Activated CD8-positive, alpha-beta memory T cell treated with anti-CD3 and anti-CD28 coated beads, Interleukin-2, amount 10 ng/mL, durations not matched to agents 7 days and 5 days (primary cell): ENCODE measurements at regions not wholly inside any gene's neighbourhood (a gene's known extent, or its start where the extent isn't known, plus 50 kb on each side); places are given as distances from the start of the nearest gene placed in this dataset.
"Not testable (repeated sequence)": the region's sequence is repeated elsewhere in the genome, so short reads cannot be mapped to it uniquely, and the experiment has no call there.

ENCODE experiments used
- ATAC-seq: fragments of 150-1000 bp; cut with Tn5 transposase; one replicate; pipeline ENCODE4 v1.10.0; 2021; ENCODE audit warnings: moderate library complexity
- CTCF ChIA-PET: fragments of 350-600 bp; sonication (Branson Sonifier 250); formaldehyde crosslinking; loops from one replicate; lab custom pipeline; 2021; ENCODE audit warnings: antibody characterized with exemption; lab: Charles Lee
- DNase-seq: peaks from one replicate; pipeline ENCODE4 v3.0.0-alpha.2; 2020
- H3K27ac Mint-ChIP-seq: one replicate; pipeline ENCODE4 v1.8.0; 2021; ENCODE audit warnings: mild to moderate bottlenecking, mixed read lengths
- H3K27me3 Mint-ChIP-seq: one replicate; pipeline ENCODE4 v1.8.0; 2021; ENCODE audit warnings: mixed read lengths
- H3K36me3 Mint-ChIP-seq: one replicate; pipeline ENCODE4 v1.8.0; 2021; ENCODE audit warnings: mild to moderate bottlenecking, mixed read lengths
- H3K4me1 Mint-ChIP-seq: one replicate; pipeline ENCODE4 v1.8.0; 2021; ENCODE audit warnings: mixed read lengths
- H3K4me3 Mint-ChIP-seq: one replicate; pipeline ENCODE4 v1.8.0; 2021; ENCODE audit warnings: mild to moderate bottlenecking, moderate library complexity, mixed read lengths
- H3K9me3 Mint-ChIP-seq: one replicate; pipeline ENCODE4 v1.8.0; 2022; ENCODE audit warnings: low read depth, mixed read lengths

- ATAC-seq (no peak), DNase-seq (no peak)
- Mint-ChIP-seq H3K27ac (no peak overlapping the region), H3K36me3 (no peaks in the 10 kb centered on the region), H3K9me3 (peaks cover 5% of the 10 kb centered on the region), H3K4me1 (no peaks in the 10 kb centered on the region), H3K4me3 (no peak overlapping the region), H3K27me3 (no peaks in the 10 kb centered on the region)
- CTCF ChIA-PET: no interaction called here
These were observed 305.5 kb downstream of the FAT4 start for GRCh38 chr4:125620066-125620860.

- no peak for ATAC-seq
- no peaks in the 10 kb centered on the region for H3K4me1 Mint-ChIP-seq
- CTCF ChIA-PET: no interaction called here
- H3K9me3 Mint-ChIP-seq: peaks cover 6% of the 10 kb centered on the region
- H3K4me3 Mint-ChIP-seq: no peak overlapping the region
- H3K27ac Mint-ChIP-seq: no peak overlapping the region
- no peak for DNase-seq
- no peaks in the 10 kb centered on the region for H3K27me3 Mint-ChIP-seq
- H3K36me3 Mint-ChIP-seq: no peaks in the 10 kb centered on the region
These were observed 310.2 kb downstream of the FAT4 start for GRCh38 chr4:125624951-125625350.

GRCh38 chr4:125626946-125627345 is 312.2 kb downstream of the FAT4 start:
- Mint-ChIP-seq H3K4me3 (no peak overlapping the region), H3K27ac (no peak overlapping the region), H3K9me3 (peaks cover 3% of the 10 kb centered on the region), H3K27me3 (no peaks in the 10 kb centered on the region), H3K4me1 (no peaks in the 10 kb centered on the region), H3K36me3 (no peaks in the 10 kb centered on the region)
- ATAC-seq: no peak
- CTCF ChIA-PET: interaction anchor here (0.7 kb wide), 1 partner anchor 23 kb away, joined by 3 read pairs; no protein-coding TSS in a partner anchor
- DNase-seq: no peak

- no peak overlapping the region for H3K27ac Mint-ChIP-seq
- H3K4me3 Mint-ChIP-seq: no peak overlapping the region
- no peaks in the 10 kb centered on the region for H3K4me1 Mint-ChIP-seq
- ATAC-seq: no peak
- no peaks in the 10 kb centered on the region for H3K36me3 Mint-ChIP-seq
- CTCF ChIA-PET: no interaction called here
- DNase-seq: no peak
- no peaks in the 10 kb centered on the region for H3K27me3 Mint-ChIP-seq
- peaks cover 4% of the 10 kb centered on the region for H3K9me3 Mint-ChIP-seq
These were observed 324.4 kb downstream of the FAT4 start for GRCh38 chr4:125639182-125639621.

GRCh38 chr4:125641611-125642010 is 326.9 kb downstream of the FAT4 start:
- no peaks in the 10 kb centered on the region for H3K36me3 Mint-ChIP-seq
- DNase-seq: no peak
- no peak for ATAC-seq
- no peak overlapping the region for H3K4me3 Mint-ChIP-seq
- H3K4me1 Mint-ChIP-seq: no peaks in the 10 kb centered on the region
- H3K27me3 Mint-ChIP-seq: no peaks in the 10 kb centered on the region
- H3K27ac Mint-ChIP-seq: no peak overlapping the region
- CTCF ChIA-PET: no interaction called here
- H3K9me3 Mint-ChIP-seq: peaks cover 4% of the 10 kb centered on the region

- H3K27me3 Mint-ChIP-seq: no peaks in the 10 kb centered on the region
- no peak for ATAC-seq
- H3K27ac Mint-ChIP-seq: no peak overlapping the region
- H3K9me3 Mint-ChIP-seq: peaks cover 4% of the 10 kb centered on the region
- CTCF ChIA-PET: no interaction called here
- no peaks in the 10 kb centered on the region for H3K4me1 Mint-ChIP-seq
- no peak overlapping the region for H3K4me3 Mint-ChIP-seq
- no peaks in the 10 kb centered on the region for H3K36me3 Mint-ChIP-seq
- no peak for DNase-seq
These were observed 327.9 kb downstream of the FAT4 start for GRCh38 chr4:125642645-125643044.

- no peaks in the 10 kb centered on the region for H3K27me3 Mint-ChIP-seq
- H3K4me3 Mint-ChIP-seq: no peak overlapping the region
- H3K36me3 Mint-ChIP-seq: no peaks in the 10 kb centered on the region
- H3K4me1 Mint-ChIP-seq: no peaks in the 10 kb centered on the region
- H3K9me3 Mint-ChIP-seq: peaks cover 3% of the 10 kb centered on the region
- no peak overlapping the region for H3K27ac Mint-ChIP-seq
- CTCF ChIA-PET: no interaction called here
- ATAC-seq: no peak
- no peak for DNase-seq
These were observed 334.7 kb downstream of the FAT4 start for GRCh38 chr4:125649452-125649851.

GRCh38 chr4:125650557-125650956 is 335.8 kb downstream of the FAT4 start:
- ATAC-seq: no peak
- Mint-ChIP-seq H3K9me3 (peaks cover 3% of the 10 kb centered on the region), H3K4me1 (no peaks in the 10 kb centered on the region), H3K4me3 (no peak overlapping the region), H3K27ac (no peak overlapping the region), H3K36me3 (no peaks in the 10 kb centered on the region), H3K27me3 (no peaks in the 10 kb centered on the region)
- CTCF ChIA-PET: interaction anchor here (0.7 kb wide), 1 partner anchor 24 kb away, joined by 3 read pairs; no protein-coding TSS in a partner anchor
- DNase-seq: no peak

GRCh38 chr4:125651707-125652357 is 337.1 kb downstream of the FAT4 start:
- DNase-seq, H3K36me3 Mint-ChIP-seq, CTCF ChIA-PET: not testable (repeated sequence)

GRCh38 chr4:125658773-125659172 is 344.0 kb downstream of the FAT4 start:
- ATAC-seq: no peak
- no peaks in the 10 kb centered on the region for H3K27me3 Mint-ChIP-seq
- no peaks in the 10 kb centered on the region for H3K36me3 Mint-ChIP-seq
- peaks cover 2% of the 10 kb centered on the region for H3K9me3 Mint-ChIP-seq
- DNase-seq: no peak
- H3K4me3 Mint-ChIP-seq: no peak overlapping the region
- no peak overlapping the region for H3K27ac Mint-ChIP-seq
- no peaks in the 10 kb centered on the region for H3K4me1 Mint-ChIP-seq
- CTCF ChIA-PET: no interaction called here

More at GRCh38 chr4:125651707-125652357, 337.1 kb downstream of the FAT4 start:
- not testable (repeated sequence) for H3K4me1 Mint-ChIP-seq, H3K4me3 Mint-ChIP-seq, ATAC-seq, H3K27me3 Mint-ChIP-seq, H3K27ac Mint-ChIP-seq, H3K9me3 Mint-ChIP-seq

GRCh38 chr4:125663896-125664767 is 349.4 kb downstream of the FAT4 start:
- H3K4me3 Mint-ChIP-seq: no peak overlapping the region
- no peak overlapping the region for H3K27ac Mint-ChIP-seq
- H3K4me1 Mint-ChIP-seq: no peaks in the 10 kb centered on the region
- H3K9me3 Mint-ChIP-seq: peaks cover 2% of the 10 kb centered on the region
- no peak for DNase-seq
- H3K36me3 Mint-ChIP-seq: no peaks in the 10 kb centered on the region
- no peak for ATAC-seq
- CTCF ChIA-PET: no interaction called here
- H3K27me3 Mint-ChIP-seq: no peaks in the 10 kb centered on the region

GRCh38 chr4:125666635-125667034 is 351.9 kb downstream of the FAT4 start:
- H3K36me3 Mint-ChIP-seq: no peaks in the 10 kb centered on the region
- H3K4me1 Mint-ChIP-seq: no peaks in the 10 kb centered on the region
- no peaks in the 10 kb centered on the region for H3K27me3 Mint-ChIP-seq
- ATAC-seq (no peak), DNase-seq (no peak)
- CTCF ChIA-PET: no interaction called here
- H3K4me3 Mint-ChIP-seq: no peak overlapping the region
- no peak overlapping the region for H3K27ac Mint-ChIP-seq
- H3K9me3 Mint-ChIP-seq: peaks cover 2% of the 10 kb centered on the region

GRCh38 chr4:125676156-125676555 is 361.4 kb downstream of the FAT4 start:
- Mint-ChIP-seq H3K27ac (no peak overlapping the region), H3K9me3 (peaks cover 2% of the 10 kb centered on the region), H3K4me3 (no peak overlapping the region), H3K4me1 (no peaks in the 10 kb centered on the region), H3K27me3 (no peaks in the 10 kb centered on the region), H3K36me3 (no peaks in the 10 kb centered on the region)
- ATAC-seq (no peak), DNase-seq (no peak)
- CTCF ChIA-PET: no interaction called here
